H1 (cell line): ENCODE measurements at regions not wholly inside any gene's neighbourhood (a gene's known extent, or its start where the extent isn't known, plus 50 kb on each side); places are given as distances from the start of the nearest gene placed in this dataset.

ENCODE experiments used
- EZH2 ChIP-seq: fragments of 200-600 bp; sonication (generic); IDR thresholded peaks from 2 replicates; pipeline ENCODE4 v1.7.1; 2012; ENCODE audit warnings: low read depth, mild to moderate bottlenecking, moderate library complexity, low read length, inconsistent platforms; ENCODE audit not compliant: severe bottlenecking
- HDAC6 ChIP-seq: IDR thresholded peaks from one replicate; pipeline ENCODE4 v1.7.1; 2012; ENCODE audit warnings: low read depth, mild to moderate bottlenecking, inconsistent platforms, low read length, moderate library complexity
- SIX5 ChIP-seq: IDR thresholded peaks from 2 replicates; pipeline ENCODE4 v1.6.1; 2011; ENCODE audit warnings: mild to moderate bottlenecking, low read depth, low read length
- TCF12 ChIP-seq: IDR thresholded peaks from 2 replicates; pipeline ENCODE4 v1.6.1; 2011; ENCODE audit warnings: low read depth, mild to moderate bottlenecking, low read length

GRCh38 chr6:33901822-33902456 is 98.1 kb upstream of the MLN start (continued):
- TF ChIP-seq EZH2 (no peak), HDAC6 (no peak), TCF12 (no peak), SIX5 (no peak)
